Esophagus muscularis mucosa (tissue), 4 donors: ENCODE measurements at regions not wholly inside any gene's neighbourhood (a gene's known extent, or its start where the extent isn't known, plus 50 kb on each side); places are given as distances from the start of the nearest gene placed in this dataset.

Experiments
- EP300 ChIP-seq: sonication (generic); formaldehyde crosslinking; IDR thresholded peaks from one replicate; pipeline ENCODE4 v1.6.1; 2017; ENCODE audit warnings: antibody characterized with exemption
- POLR2A ChIP-seq: fragments of 450-650 bp; IDR thresholded peaks from one replicate; pipeline ENCODE4 v1.6.1; 2017; ENCODE audit warnings: antibody characterized with exemption, moderate library complexity, mild to moderate bottlenecking, low read depth
- POLR2AphosphoS5 ChIP-seq, 2 donors: sonication (generic); formaldehyde crosslinking; IDR thresholded peaks; one replicate each; pipeline ENCODE4 v1.6.1; 2017; ENCODE audit warnings: antibody characterized with exemption in 2 of 2
- TF ChIP-seq, protein P1 (sequence below), 3 experiments: fragments of 200-600 bp in 2 of 3; fragments of 450-650 bp in 1 of 3; sonication (generic) in 2 of 3; IDR thresholded peaks; one replicate each; pipeline ENCODE4 v1.5.1; 2017 to 2019; ENCODE audit warnings: antibody characterized with exemption in 3 of 3, mild to moderate bottlenecking in 2 of 3, moderate library complexity in 1 of 3

- TF ChIP-seq, protein P1, sequence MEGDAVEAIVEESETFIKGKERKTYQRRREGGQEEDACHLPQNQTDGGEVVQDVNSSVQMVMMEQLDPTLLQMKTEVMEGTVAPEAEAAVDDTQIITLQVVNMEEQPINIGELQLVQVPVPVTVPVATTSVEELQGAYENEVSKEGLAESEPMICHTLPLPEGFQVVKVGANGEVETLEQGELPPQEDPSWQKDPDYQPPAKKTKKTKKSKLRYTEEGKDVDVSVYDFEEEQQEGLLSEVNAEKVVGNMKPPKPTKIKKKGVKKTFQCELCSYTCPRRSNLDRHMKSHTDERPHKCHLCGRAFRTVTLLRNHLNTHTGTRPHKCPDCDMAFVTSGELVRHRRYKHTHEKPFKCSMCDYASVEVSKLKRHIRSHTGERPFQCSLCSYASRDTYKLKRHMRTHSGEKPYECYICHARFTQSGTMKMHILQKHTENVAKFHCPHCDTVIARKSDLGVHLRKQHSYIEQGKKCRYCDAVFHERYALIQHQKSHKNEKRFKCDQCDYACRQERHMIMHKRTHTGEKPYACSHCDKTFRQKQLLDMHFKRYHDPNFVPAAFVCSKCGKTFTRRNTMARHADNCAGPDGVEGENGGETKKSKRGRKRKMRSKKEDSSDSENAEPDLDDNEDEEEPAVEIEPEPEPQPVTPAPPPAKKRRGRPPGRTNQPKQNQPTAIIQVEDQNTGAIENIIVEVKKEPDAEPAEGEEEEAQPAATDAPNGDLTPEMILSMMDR (IDR thresholded peaks at IDR 0.05) = peak; percentile 38 to 53 (median 43)
- TF ChIP-seq POLR2AphosphoS5 (IDR thresholded peaks at IDR 0.05) (no peak), POLR2A (no peak), EP300 (no peak)
These were observed 237.8 kb upstream of the GADL1 start for GRCh38 chr3:31132132-31132769.
